Neural cell (in vitro differentiated cells): ENCODE measurements at regions not wholly inside any gene's neighbourhood (a gene's known extent, or its start where the extent isn't known, plus 50 kb on each side); places are given as distances from the start of the nearest gene placed in this dataset.

Source experiments
- CTCF ChIP-seq: fragments of 450-650 bp; IDR thresholded peaks from 2 replicates; pipeline ENCODE4 v1.5.1; 2014; ENCODE audit warnings: antibody characterized with exemption, mild to moderate bottlenecking, moderate library complexity; ENCODE audit not compliant: poor library complexity, severe bottlenecking
- EP300 ChIP-seq: fragments of 450-650 bp; conservative IDR thresholded peaks from 2 replicates; pipeline ENCODE4 v1.6.1; 2014; ENCODE audit warnings: antibody characterized with exemption, mild to moderate bottlenecking, moderate library complexity; ENCODE audit not compliant: poor library complexity, severe bottlenecking
- EZH2 ChIP-seq: fragments of 200-600, 300-800 bp; shearing (Covaris generic), sonication (generic); IDR thresholded peaks from 2 replicates; pipeline ENCODE4 v1.6.1; 2014; ENCODE audit warnings: antibody characterized with exemption, low read length, borderline replicate concordance, mild to moderate bottlenecking; ENCODE audit not compliant: insufficient read depth, poor library complexity, severe bottlenecking
- POLR2AphosphoS5 ChIP-seq: IDR thresholded peaks from 2 replicates; pipeline ENCODE4 v1.6.1; 2012
- RAD21 ChIP-seq: fragments of 450-650 bp; conservative IDR thresholded peaks from 2 replicates; pipeline ENCODE4 v1.6.1; 2014; ENCODE audit warnings: antibody characterized with exemption, mild to moderate bottlenecking, moderate library complexity
- SMC3 ChIP-seq: fragments of 450-650 bp; conservative IDR thresholded peaks from 2 replicates; pipeline ENCODE4 v1.6.1; 2014; ENCODE audit warnings: antibody characterized with exemption, mild to moderate bottlenecking, moderate library complexity; ENCODE audit not compliant: poor library complexity
- TAF1 ChIP-seq: IDR thresholded peaks from 2 replicates; pipeline ENCODE4 v1.6.1; 2012; ENCODE audit warnings: low read depth
- TF ChIP-seq, protein P1 (sequence below): IDR thresholded peaks from 2 replicates; pipeline ENCODE4 v1.6.1; 2012; ENCODE audit warnings: borderline replicate concordance

GRCh38 chr3:182637350-182638110, 155.8 kb upstream of the ATP11B start:
- TF ChIP-seq CTCF (no peak), EZH2 (no peak), POLR2AphosphoS5 (no peak), TAF1 (no peak), EP300 (no peak), SMC3 (no peak), RAD21 (no peak)
- TF ChIP-seq, protein P1, sequence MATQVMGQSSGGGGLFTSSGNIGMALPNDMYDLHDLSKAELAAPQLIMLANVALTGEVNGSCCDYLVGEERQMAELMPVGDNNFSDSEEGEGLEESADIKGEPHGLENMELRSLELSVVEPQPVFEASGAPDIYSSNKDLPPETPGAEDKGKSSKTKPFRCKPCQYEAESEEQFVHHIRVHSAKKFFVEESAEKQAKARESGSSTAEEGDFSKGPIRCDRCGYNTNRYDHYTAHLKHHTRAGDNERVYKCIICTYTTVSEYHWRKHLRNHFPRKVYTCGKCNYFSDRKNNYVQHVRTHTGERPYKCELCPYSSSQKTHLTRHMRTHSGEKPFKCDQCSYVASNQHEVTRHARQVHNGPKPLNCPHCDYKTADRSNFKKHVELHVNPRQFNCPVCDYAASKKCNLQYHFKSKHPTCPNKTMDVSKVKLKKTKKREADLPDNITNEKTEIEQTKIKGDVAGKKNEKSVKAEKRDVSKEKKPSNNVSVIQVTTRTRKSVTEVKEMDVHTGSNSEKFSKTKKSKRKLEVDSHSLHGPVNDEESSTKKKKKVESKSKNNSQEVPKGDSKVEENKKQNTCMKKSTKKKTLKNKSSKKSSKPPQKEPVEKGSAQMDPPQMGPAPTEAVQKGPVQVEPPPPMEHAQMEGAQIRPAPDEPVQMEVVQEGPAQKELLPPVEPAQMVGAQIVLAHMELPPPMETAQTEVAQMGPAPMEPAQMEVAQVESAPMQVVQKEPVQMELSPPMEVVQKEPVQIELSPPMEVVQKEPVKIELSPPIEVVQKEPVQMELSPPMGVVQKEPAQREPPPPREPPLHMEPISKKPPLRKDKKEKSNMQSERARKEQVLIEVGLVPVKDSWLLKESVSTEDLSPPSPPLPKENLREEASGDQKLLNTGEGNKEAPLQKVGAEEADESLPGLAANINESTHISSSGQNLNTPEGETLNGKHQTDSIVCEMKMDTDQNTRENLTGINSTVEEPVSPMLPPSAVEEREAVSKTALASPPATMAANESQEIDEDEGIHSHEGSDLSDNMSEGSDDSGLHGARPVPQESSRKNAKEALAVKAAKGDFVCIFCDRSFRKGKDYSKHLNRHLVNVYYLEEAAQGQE, result no peak
